MCF 10A (cell line): ENCODE measurements at regions not wholly inside any gene's neighbourhood (a gene's known extent, or its start where the extent isn't known, plus 50 kb on each side); places are given as distances from the start of the nearest gene placed in this dataset.

Source experiments
- BruUV-seq: library from RNA; stranded (reverse); fragments of 400-500 nt; replicated peaks from 2 replicates; lab custom pipeline; 2021; lab: Mats Ljungman, UMichigan
- CTCF ChIA-PET: fragments of 300-600 bp; sonication (Branson Sonifier 250); formaldehyde crosslinking; extraction: SDS; loops from one replicate; lab custom pipeline; 2021; ENCODE audit warnings: antibody characterized with exemption, inconsistent platforms; lab: Yijun Ruan, JAX
- POLR2A ChIA-PET: fragments of 300-600, 350-650 bp; sonication (Branson Sonifier 250); formaldehyde crosslinking; extraction: SDS; loops from one replicate; lab custom pipeline; 2020; ENCODE audit warnings: antibody characterized with exemption, inconsistent platforms; lab: Yijun Ruan, JAX
- DNase-seq: peaks from one replicate; pipeline ENCODE4 v3.0.0-alpha.2; 2018; ENCODE audit not compliant: unreplicated experiment
- H3K27ac Mint-ChIP-seq: one replicate; pipeline ENCODE4 v1.8.0; 2022; ENCODE audit warnings: mild to moderate bottlenecking, low read depth, mixed read lengths; ENCODE audit not compliant: unreplicated experiment
- H3K27me3 Mint-ChIP-seq: one replicate; pipeline ENCODE4 v1.8.0; 2022; ENCODE audit warnings: mixed read lengths; ENCODE audit not compliant: insufficient read depth, unreplicated experiment
- H3K36me3 Mint-ChIP-seq: one replicate; pipeline ENCODE4 v1.8.0; 2022; ENCODE audit warnings: mild to moderate bottlenecking, moderate library complexity, mixed read lengths; ENCODE audit not compliant: insufficient read depth, unreplicated experiment
- H3K4me1 Mint-ChIP-seq: one replicate; pipeline ENCODE4 v1.8.0; 2022; ENCODE audit warnings: mixed read lengths; ENCODE audit not compliant: insufficient read depth, unreplicated experiment
- H3K4me3 Mint-ChIP-seq: one replicate; pipeline ENCODE4 v1.8.0; 2022; ENCODE audit warnings: mild to moderate bottlenecking, moderate library complexity, mixed read lengths; ENCODE audit not compliant: unreplicated experiment
- H3K9me3 Mint-ChIP-seq: one replicate; pipeline ENCODE4 v1.8.0; 2022; ENCODE audit warnings: mixed read lengths; ENCODE audit not compliant: unreplicated experiment
- intact Hi-C: fragments of 100-400 bp; cut with micrococcal nuclease; formaldehyde crosslinking; loops from 2 replicates; pipeline ENCODE4 v1.14.1; 2022
- TF ChIP-seq, protein P1 (sequence below): fragments of 200-600 bp; IDR thresholded peaks from one replicate; pipeline ENCODE4 v1.8.0; 2022; ENCODE audit warnings: antibody characterized with exemption, mild to moderate bottlenecking; ENCODE audit not compliant: unreplicated experiment

GRCh38 chr12:97946701-97947100, 484.1 kb downstream of the RMST start:
- no peak overlapping the region for H3K4me3 Mint-ChIP-seq
- H3K9me3 Mint-ChIP-seq, result peaks cover 33% of the 10 kb centered on the region
- intact Hi-C loops, result no loop called here
- BruUV-seq, result no TSS peak
- H3K36me3 Mint-ChIP-seq, result no peaks in the 10 kb centered on the region
- CTCF ChIA-PET, result interaction anchor here (0.6 kb wide), 1 partner anchor 13 kb away, joined by 4 read pairs; no protein-coding TSS in a partner anchor
- H3K27ac Mint-ChIP-seq, result no peak overlapping the region
- POLR2A ChIA-PET, result no interaction called here
- no peaks in the 10 kb centered on the region for H3K27me3 Mint-ChIP-seq
- TF ChIP-seq, protein P1, sequence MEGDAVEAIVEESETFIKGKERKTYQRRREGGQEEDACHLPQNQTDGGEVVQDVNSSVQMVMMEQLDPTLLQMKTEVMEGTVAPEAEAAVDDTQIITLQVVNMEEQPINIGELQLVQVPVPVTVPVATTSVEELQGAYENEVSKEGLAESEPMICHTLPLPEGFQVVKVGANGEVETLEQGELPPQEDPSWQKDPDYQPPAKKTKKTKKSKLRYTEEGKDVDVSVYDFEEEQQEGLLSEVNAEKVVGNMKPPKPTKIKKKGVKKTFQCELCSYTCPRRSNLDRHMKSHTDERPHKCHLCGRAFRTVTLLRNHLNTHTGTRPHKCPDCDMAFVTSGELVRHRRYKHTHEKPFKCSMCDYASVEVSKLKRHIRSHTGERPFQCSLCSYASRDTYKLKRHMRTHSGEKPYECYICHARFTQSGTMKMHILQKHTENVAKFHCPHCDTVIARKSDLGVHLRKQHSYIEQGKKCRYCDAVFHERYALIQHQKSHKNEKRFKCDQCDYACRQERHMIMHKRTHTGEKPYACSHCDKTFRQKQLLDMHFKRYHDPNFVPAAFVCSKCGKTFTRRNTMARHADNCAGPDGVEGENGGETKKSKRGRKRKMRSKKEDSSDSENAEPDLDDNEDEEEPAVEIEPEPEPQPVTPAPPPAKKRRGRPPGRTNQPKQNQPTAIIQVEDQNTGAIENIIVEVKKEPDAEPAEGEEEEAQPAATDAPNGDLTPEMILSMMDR, result no peak
- DNase-seq, result no peak
- peaks cover 14% of the 10 kb centered on the region for H3K4me1 Mint-ChIP-seq

DNA sequence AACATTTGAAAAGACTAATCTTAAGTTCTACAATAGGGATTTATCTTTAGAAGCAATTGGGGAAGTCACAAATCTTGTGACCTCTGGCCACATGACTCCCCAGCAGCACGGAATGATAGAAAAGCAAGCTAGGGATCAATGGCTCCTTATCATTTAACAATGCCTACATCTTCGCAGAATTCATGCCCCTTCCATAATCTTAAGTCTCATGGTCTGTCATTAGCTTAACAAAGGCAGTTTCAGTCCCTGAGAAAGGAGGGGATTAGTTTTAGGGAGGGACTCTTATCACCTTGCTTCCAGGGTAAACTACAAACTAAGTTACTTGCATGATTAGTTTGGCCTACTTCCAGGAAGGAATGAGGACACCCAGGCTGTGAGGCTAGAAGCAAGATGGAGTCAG, 486.0 kb downstream of the RMST start:
- DNase-seq, result no peak
- intact Hi-C loops, result no loop called here
- no peak overlapping the region for H3K27ac Mint-ChIP-seq
- ChIA-PET POLR2A (no interaction called here), CTCF (no interaction called here)
- H3K4me3 Mint-ChIP-seq, result no peak overlapping the region
- TF ChIP-seq, protein P1, result no peak
- peaks cover 23% of the 10 kb centered on the region for H3K9me3 Mint-ChIP-seq
- H3K36me3 Mint-ChIP-seq, result no peaks in the 10 kb centered on the region
- H3K4me1 Mint-ChIP-seq, result peaks cover 8% of the 10 kb centered on the region
- no peaks in the 10 kb centered on the region for H3K27me3 Mint-ChIP-seq
- BruUV-seq, result no TSS peak

DNA sequence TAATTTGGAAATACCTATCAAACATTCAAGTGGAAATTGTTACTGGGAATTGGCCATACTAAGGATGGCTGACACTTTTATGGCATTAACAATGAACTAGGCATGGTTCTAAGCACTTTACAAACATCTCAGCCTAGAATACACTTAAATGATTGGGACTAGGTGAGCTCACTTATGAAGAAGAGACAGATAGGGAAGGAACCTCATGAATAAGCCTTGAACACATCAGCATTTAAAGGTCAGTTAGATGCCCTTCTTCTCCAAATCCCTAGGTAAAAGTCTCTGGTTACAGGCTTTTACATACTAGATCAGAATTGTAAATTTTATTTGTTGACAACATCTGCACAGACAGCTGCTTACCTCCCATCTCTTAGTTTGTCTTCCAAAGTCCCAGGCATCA, 488.6 kb downstream of the RMST start:
- TF ChIP-seq, protein P1, result no peak
- no peaks in the 10 kb centered on the region for H3K4me1 Mint-ChIP-seq

DNA sequence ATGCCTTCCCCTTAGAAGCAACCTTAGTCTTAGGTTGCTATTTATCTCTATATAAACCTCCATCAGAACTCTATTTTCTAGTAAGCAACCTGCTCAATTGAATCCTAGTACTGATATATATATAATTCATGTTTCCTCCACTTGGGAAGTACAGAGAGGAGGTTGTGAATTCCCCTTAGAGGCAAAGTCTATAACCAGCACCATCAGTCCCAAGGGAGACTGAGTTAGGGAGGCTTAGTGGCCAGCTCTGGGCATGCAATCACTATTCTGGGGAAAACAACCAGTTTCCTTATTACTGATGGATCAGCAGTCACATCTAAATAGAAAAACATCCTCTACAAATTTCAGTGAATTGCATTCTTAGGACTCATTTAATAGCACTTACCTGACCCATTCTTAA, 489.1 kb downstream of the RMST start:
- no peak for DNase-seq
- intact Hi-C loops, result no loop called here
- H3K36me3 Mint-ChIP-seq, result no peaks in the 10 kb centered on the region
- H3K27ac Mint-ChIP-seq, result no peak overlapping the region
- BruUV-seq, result no TSS peak
- POLR2A ChIA-PET, result no interaction called here
- H3K9me3 Mint-ChIP-seq, result peaks cover 34% of the 10 kb centered on the region
- no peaks in the 10 kb centered on the region for H3K4me1 Mint-ChIP-seq
- TF ChIP-seq, protein P1, result no peak
- no peaks in the 10 kb centered on the region for H3K27me3 Mint-ChIP-seq
- H3K4me3 Mint-ChIP-seq, result no peak overlapping the region
- CTCF ChIA-PET, result interaction anchor here (0.6 kb wide), 1 partner anchor 11 kb away, joined by 3 read pairs; no protein-coding TSS in a partner anchor

More for the DNA sequence above, 488.6 kb downstream of the RMST start:
- ChIA-PET CTCF (no interaction called here), POLR2A (no interaction called here)
- no peaks in the 10 kb centered on the region for H3K27me3 Mint-ChIP-seq
- peaks cover 31% of the 10 kb centered on the region for H3K9me3 Mint-ChIP-seq
- intact Hi-C loops, result no loop called here
- no peak for DNase-seq
- no peaks in the 10 kb centered on the region for H3K36me3 Mint-ChIP-seq
- no TSS peak for BruUV-seq
- no peak overlapping the region for H3K4me3 Mint-ChIP-seq
- H3K27ac Mint-ChIP-seq, result no peak overlapping the region
